HUES48 (cell line): ENCODE measurements at regions not wholly inside any gene's neighbourhood (a gene's known extent, or its start where the extent isn't known, plus 50 kb on each side); places are given as distances from the start of the nearest gene placed in this dataset.
"Not testable (repeated sequence)": the region's sequence is repeated elsewhere in the genome, so short reads cannot be mapped to it uniquely, and the experiment has no call there.

Experiments used
- H3K27ac ChIP-seq: one replicate; pipeline ENCODE4 v1.7.0; 2013; ENCODE audit warnings: low read depth, low read length, inconsistent platforms
- H3K27me3 ChIP-seq: 2 replicates; pipeline ENCODE4 v1.6.1; 2013; ENCODE audit warnings: mild to moderate bottlenecking, low read length; ENCODE audit not compliant: control insufficient read depth, insufficient read depth
- H3K36me3 ChIP-seq: 2 replicates; pipeline ENCODE4 v1.6.1; 2013; ENCODE audit warnings: low read length; ENCODE audit not compliant: control insufficient read depth, insufficient read depth
- H3K4me1 ChIP-seq: 2 replicates; pipeline ENCODE4 v1.6.1; 2013; ENCODE audit warnings: mild to moderate bottlenecking, low read length; ENCODE audit not compliant: control insufficient read depth, insufficient read depth
- H3K4me3 ChIP-seq: 2 replicates; pipeline ENCODE4 v1.5.1; 2013; ENCODE audit warnings: mild to moderate bottlenecking, low read depth, low read length
- H3K9ac ChIP-seq: 2 replicates; pipeline ENCODE4 v1.6.1; 2013; ENCODE audit warnings: mild to moderate bottlenecking, low read depth, low read length, moderate library complexity
- H3K9me3 ChIP-seq: 2 replicates; pipeline ENCODE4 v1.6.1; 2013; ENCODE audit warnings: low read length; ENCODE audit not compliant: control insufficient read depth, insufficient read depth

GRCh38 chr1:188672153-188672552, 1805.5 kb downstream of the BRINP3 start:
- no peaks in the 10 kb centered on the region; the same call in 1 of the 2 replicates for H3K9me3 ChIP-seq
- H3K27me3 ChIP-seq, result no peaks in the 10 kb centered on the region
- H3K9ac ChIP-seq, result no peak overlapping the region
- no peaks in the 10 kb centered on the region for H3K36me3 ChIP-seq
- H3K27ac ChIP-seq, result no peak overlapping the region
- H3K4me3 ChIP-seq, result no peak overlapping the region
- peaks cover 13% of the 10 kb centered on the region; the same call in 1 of the 2 replicates for H3K4me1 ChIP-seq

GRCh38 chr1:188689542-188689941, 1788.1 kb downstream of the BRINP3 start:
- Histone ChIP-seq H3K4me3 (no peak overlapping the region), H3K36me3 (no peaks in the 10 kb centered on the region), H3K4me1 (peaks cover 6% of the 10 kb centered on the region), H3K27me3 (no peaks in the 10 kb centered on the region), H3K9ac (no peak overlapping the region), H3K9me3 (no peaks in the 10 kb centered on the region), H3K27ac (peak overlapping the region; percentile 32)

GRCh38 chr1:188700116-188700515, 1777.5 kb downstream of the BRINP3 start:
- H3K27ac ChIP-seq, result no peak overlapping the region
- H3K4me1 ChIP-seq, result no peaks in the 10 kb centered on the region
- H3K27me3 ChIP-seq, result no peaks in the 10 kb centered on the region
- no peaks in the 10 kb centered on the region for H3K9me3 ChIP-seq
- no peaks in the 10 kb centered on the region for H3K36me3 ChIP-seq
- no peak overlapping the region for H3K9ac ChIP-seq
- H3K4me3 ChIP-seq, result no peak overlapping the region

- Histone ChIP-seq H3K4me3 (no peak overlapping the region), H3K27ac (no peak overlapping the region), H3K36me3 (no peaks in the 10 kb centered on the region), H3K9ac (no peak overlapping the region), H3K4me1 (no peaks in the 10 kb centered on the region), H3K27me3 (no peaks in the 10 kb centered on the region), H3K9me3 (no peaks in the 10 kb centered on the region)
These were observed 1770.9 kb downstream of the BRINP3 start for GRCh38 chr1:188706742-188707141.

- no peak overlapping the region for H3K4me3 ChIP-seq
- H3K9ac ChIP-seq, result no peak overlapping the region
- no peaks in the 10 kb centered on the region for H3K4me1 ChIP-seq
- no peaks in the 10 kb centered on the region for H3K36me3 ChIP-seq
- H3K27me3 ChIP-seq, result no peaks in the 10 kb centered on the region
- H3K27ac ChIP-seq, result no peak overlapping the region
- no peaks in the 10 kb centered on the region for H3K9me3 ChIP-seq
These were observed 1768.7 kb downstream of the BRINP3 start for GRCh38 chr1:188708795-188709535.

GRCh38 chr1:188715566-188715965, 1762.1 kb downstream of the BRINP3 start:
- Histone ChIP-seq H3K27ac (no peak overlapping the region), H3K4me3 (no peak overlapping the region), H3K4me1 (no peaks in the 10 kb centered on the region), H3K27me3 (no peaks in the 10 kb centered on the region), H3K9ac (no peak overlapping the region), H3K36me3 (no peaks in the 10 kb centered on the region), H3K9me3 (no peaks in the 10 kb centered on the region)

GRCh38 chr1:188719735-188720134, 1757.9 kb downstream of the BRINP3 start:
- H3K36me3 ChIP-seq, result no peaks in the 10 kb centered on the region
- H3K9ac ChIP-seq, result no peak overlapping the region
- no peaks in the 10 kb centered on the region for H3K9me3 ChIP-seq
- H3K27ac ChIP-seq, result no peak overlapping the region
- H3K4me3 ChIP-seq, result no peak overlapping the region
- no peaks in the 10 kb centered on the region for H3K27me3 ChIP-seq
- H3K4me1 ChIP-seq, result no peaks in the 10 kb centered on the region

- no peak overlapping the region for H3K27ac ChIP-seq
- H3K4me3 ChIP-seq, result no peak overlapping the region
- no peak overlapping the region for H3K9ac ChIP-seq
- H3K36me3 ChIP-seq, result no peaks in the 10 kb centered on the region
- H3K27me3 ChIP-seq, result no peaks in the 10 kb centered on the region
- H3K4me1 ChIP-seq, result no peaks in the 10 kb centered on the region
- no peaks in the 10 kb centered on the region for H3K9me3 ChIP-seq
These were observed 1754.2 kb downstream of the BRINP3 start for GRCh38 chr1:188723332-188724020.

- H3K27me3 ChIP-seq, result no peaks in the 10 kb centered on the region
- no peaks in the 10 kb centered on the region for H3K36me3 ChIP-seq
- H3K9ac ChIP-seq, result no peak overlapping the region
- H3K27ac ChIP-seq, result no peak overlapping the region
- no peaks in the 10 kb centered on the region for H3K4me1 ChIP-seq
- no peaks in the 10 kb centered on the region for H3K9me3 ChIP-seq
- no peak overlapping the region for H3K4me3 ChIP-seq
These were observed 1748.6 kb downstream of the BRINP3 start for GRCh38 chr1:188729039-188729438.

- Histone ChIP-seq H3K9ac (no peak overlapping the region), H3K27me3 (no peaks in the 10 kb centered on the region), H3K4me1 (no peaks in the 10 kb centered on the region), H3K36me3 (no peaks in the 10 kb centered on the region), H3K27ac (no peak overlapping the region), H3K4me3 (no peak overlapping the region), H3K9me3 (no peaks in the 10 kb centered on the region)
These were observed 1742.1 kb downstream of the BRINP3 start for GRCh38 chr1:188735567-188735966.

GRCh38 chr1:188749275-188749674, 1728.4 kb downstream of the BRINP3 start:
- H3K27ac ChIP-seq, result peak overlapping the region; percentile 75
- not testable (repeated sequence) for H3K4me1 ChIP-seq, H3K27me3 ChIP-seq, H3K9ac ChIP-seq, H3K36me3 ChIP-seq
- peak overlapping the region; percentile 7; the same call in 1 of the 2 replicates for H3K4me3 ChIP-seq
- H3K9me3 ChIP-seq, result peaks cover 23% of the 10 kb centered on the region
